GM19372 (cell line): ENCODE measurements at regions not wholly inside any gene's neighbourhood (a gene's known extent, or its start where the extent isn't known, plus 50 kb on each side); places are given as distances from the start of the nearest gene placed in this dataset.

Experiments used
- ATAC-seq: cut with Tn5 transposase; IDR thresholded peaks from one replicate; pipeline ENCODE4 v1.9.1; 2021; ENCODE audit warnings: mild to moderate bottlenecking, low read depth, moderate library complexity; ENCODE audit not compliant: unreplicated experiment

GRCh38 chr1:163013826-163014600, 55.1 kb upstream of the RGS4 start:
- ATAC-seq, result no peak

- no peak for ATAC-seq
Observed at GRCh38 chr1:163006051-163006834, 62.9 kb upstream of the RGS4 start.

GRCh38 chr1:162997499-162998285, 71.5 kb upstream of the RGS4 start:
- ATAC-seq, result no peak

- no peak for ATAC-seq
Observed at GRCh38 chr1:162996261-162996660, 72.9 kb upstream of the RGS4 start.

- no peak for ATAC-seq
Observed at GRCh38 chr1:162994921-162995320, 74.2 kb upstream of the RGS4 start.

GRCh38 chr1:162993846-162994245, 75.3 kb upstream of the RGS4 start:
- ATAC-seq, result no peak

GRCh38 chr1:162992945-162993344, 76.2 kb upstream of the RGS4 start:
- no peak for ATAC-seq

GRCh38 chr1:162991444-162991843, 77.7 kb upstream of the RGS4 start:
- no peak for ATAC-seq

- no peak for ATAC-seq
Observed at GRCh38 chr1:162990665-162991064, 78.5 kb upstream of the RGS4 start.

- no peak for ATAC-seq
Observed at GRCh38 chr1:162988869-162989268, 80.3 kb upstream of the RGS4 start.

GRCh38 chr1:162987866-162988265, 81.3 kb upstream of the RGS4 start:
- no peak for ATAC-seq

- ATAC-seq, result no peak
Observed at GRCh38 chr1:162985816-162986435, 83.2 kb upstream of the RGS4 start.

- no peak for ATAC-seq
Observed at GRCh38 chr1:162984699-162985098, 84.5 kb upstream of the RGS4 start.

- ATAC-seq, result no peak
Observed at GRCh38 chr1:162983671-162984425, 85.3 kb upstream of the RGS4 start.

GRCh38 chr1:162982364-162982763, 86.8 kb upstream of the RGS4 start:
- ATAC-seq, result no peak

GRCh38 chr1:162977944-162978568, 91.1 kb upstream of the RGS4 start:
- ATAC-seq, result no peak

- ATAC-seq, result no peak
Observed at GRCh38 chr1:162976628-162977027, 92.5 kb upstream of the RGS4 start.

GRCh38 chr1:162974810-162975209, 94.4 kb upstream of the RGS4 start:
- ATAC-seq, result no peak

- ATAC-seq, result no peak
Observed at GRCh38 chr1:162973381-162973795, 95.8 kb upstream of the RGS4 start.
